Spleen (tissue), 11 donors: ENCODE measurements at regions not wholly inside any gene's neighbourhood (a gene's known extent, or its start where the extent isn't known, plus 50 kb on each side); places are given as distances from the start of the nearest gene placed in this dataset.

Experiments used
- DNase-seq: peaks from one replicate; pipeline ENCODE4 v3.0.0-alpha.2; 2020
- H3K27ac ChIP-seq, 8 donors: fragments of 200-600 bp; sonication (generic) in 7 of 8; 1 replicate in 4 of 8; 2 replicates in 4 of 8; pipeline versions ENCODE4 v1.5.0 to v1.8.0; 2016 to 2021; ENCODE audit warnings: inconsistent platforms in 4 of 8, mild to moderate bottlenecking in 4 of 8, moderate library complexity in 1 of 8
- H3K27me3 ChIP-seq, 7 donors: fragments of 200-600 bp; sonication (generic) in 6 of 7; replicated peaks in 1 of 7; 1 replicate in 4 of 7; 2 replicates in 3 of 7; pipeline versions ENCODE4 v1.5.0 to v1.8.0; 2016 to 2021; ENCODE audit warnings: inconsistent platforms in 3 of 7, mild to moderate bottlenecking in 1 of 7
- H3K36me3 ChIP-seq, 6 donors: fragments of 200-600 bp; sonication (generic) in 5 of 6; 1 replicate in 4 of 6; 2 replicates in 2 of 6; pipeline versions ENCODE4 v1.5.0 to v1.8.0; 2016 to 2021; ENCODE audit warnings: inconsistent platforms in 2 of 6
- H3K4me1 ChIP-seq, 6 donors: fragments of 200-600 bp; sonication (generic) in 5 of 6; 1 replicate in 3 of 6; 2 replicates in 3 of 6; pipeline versions ENCODE4 v1.5.0 to v1.8.0; 2016 to 2021; ENCODE audit warnings: inconsistent platforms in 3 of 6
- H3K4me3 ChIP-seq, 8 donors: fragments of 200-600 bp; sonication (generic) in 7 of 8; 1 replicate in 4 of 8; 2 replicates in 4 of 8; pipeline versions ENCODE4 v1.5.0 to v1.8.0; 2016 to 2021; ENCODE audit warnings: inconsistent platforms in 4 of 8, mild to moderate bottlenecking in 4 of 8, moderate library complexity in 2 of 8
- H3K9me3 ChIP-seq, 8 donors: fragments of 200-600 bp; sonication (generic) in 7 of 8; 1 replicate in 4 of 8; 2 replicates in 4 of 8; pipeline versions ENCODE4 v1.5.0 to v1.8.0; 2016 to 2021; ENCODE audit warnings: inconsistent platforms in 4 of 8
- CTCF ChIP-seq, 11 experiments: fragments of 200-600 bp in 7 of 11; fragments of 450-650 bp in 4 of 11; sonication (generic) in 4 of 11; IDR thresholded peaks in 8 of 11; conservative IDR thresholded peaks in 3 of 11; 1 replicate in 7 of 11; 2 replicates in 4 of 11; pipeline versions ENCODE4 v1.4.0 to v1.8.0; 2016 to 2021; ENCODE audit warnings: antibody characterized with exemption in 11 of 11, inconsistent platforms in 4 of 11, mild to moderate bottlenecking in 1 of 11
- POLR2A ChIP-seq, 3 donors: fragments of 450-650 bp; IDR thresholded peaks; one replicate each; pipeline ENCODE4 v1.5.1; 2017; ENCODE audit warnings: antibody characterized with exemption in 3 of 3, mild to moderate bottlenecking in 1 of 3
- POLR2AphosphoS5 ChIP-seq, 3 donors: sonication (generic); formaldehyde crosslinking; IDR thresholded peaks; one replicate each; pipeline ENCODE4 v1.5.1; 2017; ENCODE audit warnings: antibody characterized with exemption in 3 of 3
- WGBS, 5 donors: extraction: QIAGEN DNeasy Blood & Tissue Kit in 3 of 5; methylation state at CpG; one replicate each; pipeline versions ENCODE4 v1.1.5 to v1.1.7; 2013 to 2018; 5-methylcytosine and 5-hydroxymethylcytosine counted together
- intact Hi-C: fragments of 100-400 bp; cut with DNase I; formaldehyde crosslinking; loops from one replicate; pipeline ENCODE4 v1.15.0; 2023; ENCODE audit warnings: low total_unique reads
- donor health status: healthy with polysubstance abuse.
- donor health status: DM: no; HTN: no; CAD: no; lungs with moderate emphysema.
- donor health status: DM: no; HTN: no; CAD: no.
- donor health status: Bipolar disorder and iron deficiency.
- donor health status: healthy.
- donor health status: DM: no; HTN: no; CAD: no.
- donor health status: DM: yes; HTN: yes; CAD: no.

- Histone ChIP-seq H3K36me3 (no peaks in the 10 kb centered on the region), H3K4me3 (no peak overlapping the region), H3K4me1 (no peaks in the 10 kb centered on the region), H3K27me3 (peaks cover 0 to 9% (median 0%) of the 10 kb centered on the region in 7 donors), H3K27ac (no peak overlapping the region), H3K9me3 (peaks cover 0 to 25% (median 3%) of the 10 kb centered on the region in 8 donors)
- TF ChIP-seq POLR2AphosphoS5 (IDR thresholded peaks at IDR 0.05) = no peak
- TF ChIP-seq CTCF (IDR thresholded peaks at IDR 0.05 in 8 of 11, conservative IDR thresholded peaks at IDR 0.05 in 3 of 11) = no peak
- no peak for TF ChIP-seq POLR2A (IDR thresholded peaks at IDR 0.05)
- no peak for DNase-seq
- WGBS, 5 donors = 76 to 87% (median 82%) methylated on average over 10 of the region's 10 CpGs
- intact Hi-C loops = no loop called here
Observed at GRCh38 chr16:26930786-26931581, 135.7 kb upstream of the C16orf82 start.

GRCh38 chr16:26950636-26951035 lies 116.1 kb upstream of the C16orf82 start:
- 70 to 84% (median 76%) methylated on average over 4 of the region's 4 CpGs for WGBS, 5 donors

GRCh38 chr16:26951950-26952349 lies 114.8 kb upstream of the C16orf82 start:
- H3K27ac ChIP-seq = no peak overlapping the region
- no peaks in the 10 kb centered on the region for H3K4me1 ChIP-seq
- WGBS, 5 donors = 28 to 37% (median 33%) methylated on average over 6 to 9 of the region's 9 CpGs
- H3K4me3 ChIP-seq = no peak overlapping the region
- intact Hi-C loops = no loop called here
- H3K9me3 ChIP-seq = no peaks in the 10 kb centered on the region
- peaks cover 0 to 28% (median 0%) of the 10 kb centered on the region in 7 donors for H3K27me3 ChIP-seq
- DNase-seq = no peak
- no peaks in the 10 kb centered on the region for H3K36me3 ChIP-seq
- TF ChIP-seq CTCF (IDR thresholded peaks at IDR 0.05 in 8 of 11, conservative IDR thresholded peaks at IDR 0.05 in 3 of 11) = no peak
- no peak for TF ChIP-seq POLR2AphosphoS5 (IDR thresholded peaks at IDR 0.05)
- TF ChIP-seq POLR2A (IDR thresholded peaks at IDR 0.05) = no peak

More at GRCh38 chr16:26950636-26951035, 116.1 kb upstream of the C16orf82 start:
- no peaks in the 10 kb centered on the region for H3K9me3 ChIP-seq
- no peaks in the 10 kb centered on the region for H3K4me1 ChIP-seq
- DNase-seq = no peak
- no peaks in the 10 kb centered on the region for H3K36me3 ChIP-seq
- TF ChIP-seq POLR2A (IDR thresholded peaks at IDR 0.05) (no peak), CTCF (IDR thresholded peaks at IDR 0.05 in 8 of 11, conservative IDR thresholded peaks at IDR 0.05 in 3 of 11) (no peak), POLR2AphosphoS5 (IDR thresholded peaks at IDR 0.05) (no peak)
- no peak overlapping the region for H3K4me3 ChIP-seq
- intact Hi-C loops = no loop called here
- H3K27ac ChIP-seq = no peak overlapping the region
- peaks cover 0 to 28% (median 0%) of the 10 kb centered on the region in 7 donors for H3K27me3 ChIP-seq

GRCh38 chr16:26952411-26952810 lies 114.3 kb upstream of the C16orf82 start:
- no peak overlapping the region for H3K4me3 ChIP-seq
- no peaks in the 10 kb centered on the region for H3K9me3 ChIP-seq
- TF ChIP-seq CTCF (IDR thresholded peaks at IDR 0.05 in 8 of 11, conservative IDR thresholded peaks at IDR 0.05 in 3 of 11) = no peak
- TF ChIP-seq POLR2AphosphoS5 (IDR thresholded peaks at IDR 0.05) = no peak
- TF ChIP-seq POLR2A (IDR thresholded peaks at IDR 0.05) = no peak
- WGBS, 5 donors = 85 to 100% (median 90%) methylated on average over 1 of the region's 1 CpG
- intact Hi-C loops = no loop called here
- no peaks in the 10 kb centered on the region for H3K4me1 ChIP-seq
- no peak for DNase-seq
- peaks cover 0 to 28% (median 0%) of the 10 kb centered on the region in 7 donors for H3K27me3 ChIP-seq
- H3K27ac ChIP-seq = no peak overlapping the region
- H3K36me3 ChIP-seq = no peaks in the 10 kb centered on the region
